Glutamatergic neuron (in vitro differentiated cells): ENCODE measurements at regions not wholly inside any gene's neighbourhood (a gene's known extent, or its start where the extent isn't known, plus 50 kb on each side); places are given as distances from the start of the nearest gene placed in this dataset.

Source experiments
- DNase-seq: peaks from one replicate; pipeline ENCODE4 v3.0.0; 2022
- H3K27ac Mint-ChIP-seq: one replicate; pipeline ENCODE4 v1.8.0; 2020; ENCODE audit warnings: mild to moderate bottlenecking, mixed read lengths, inconsistent platforms; ENCODE audit not compliant: unreplicated experiment
- H3K27me3 Mint-ChIP-seq: one replicate; pipeline ENCODE4 v1.8.0; 2020; ENCODE audit warnings: mild to moderate bottlenecking, moderate library complexity, mixed read lengths, inconsistent platforms; ENCODE audit not compliant: unreplicated experiment
- H3K36me3 Mint-ChIP-seq: one replicate; pipeline ENCODE4 v1.8.0; 2020; ENCODE audit warnings: mild to moderate bottlenecking, mixed read lengths, inconsistent platforms; ENCODE audit not compliant: unreplicated experiment
- H3K4me1 Mint-ChIP-seq: one replicate; pipeline ENCODE4 v1.8.0; 2020; ENCODE audit warnings: mild to moderate bottlenecking, low read depth, mixed read lengths, inconsistent platforms; ENCODE audit not compliant: unreplicated experiment
- H3K4me3 Mint-ChIP-seq: one replicate; pipeline ENCODE4 v1.8.0; 2020; ENCODE audit warnings: mild to moderate bottlenecking, mixed read lengths, inconsistent platforms; ENCODE audit not compliant: unreplicated experiment
- H3K9me3 Mint-ChIP-seq: one replicate; pipeline ENCODE4 v1.8.0; 2020; ENCODE audit warnings: mild to moderate bottlenecking, moderate library complexity, mixed read lengths, inconsistent platforms; ENCODE audit not compliant: unreplicated experiment
- CTCF ChIP-seq: fragments of 200-600 bp; sonication (generic); IDR thresholded peaks from one replicate; pipeline ENCODE4 v1.5.0; 2021; ENCODE audit not compliant: partially characterized antibody, unreplicated experiment

- H3K4me1 Mint-ChIP-seq: no peaks in the 10 kb centered on the region
- H3K4me3 Mint-ChIP-seq: no peak overlapping the region
- peaks cover 2% of the 10 kb centered on the region for H3K27me3 Mint-ChIP-seq
- DNase-seq: no peak
- peaks cover 4% of the 10 kb centered on the region for H3K36me3 Mint-ChIP-seq
- H3K9me3 Mint-ChIP-seq: no peaks in the 10 kb centered on the region
- H3K27ac Mint-ChIP-seq: no peak overlapping the region
- no peak for TF ChIP-seq CTCF
Observed at GRCh38 chr6:90463359-90463758, 123.5 kb downstream of the MAP3K7 start.

- peaks cover 2% of the 10 kb centered on the region for H3K27me3 Mint-ChIP-seq
- H3K4me3 Mint-ChIP-seq: no peak overlapping the region
Observed at GRCh38 chr6:90462102-90462501, 124.8 kb downstream of the MAP3K7 start.

GRCh38 chr6:90461383-90461782 is 125.5 kb downstream of the MAP3K7 start:
- Mint-ChIP-seq H3K36me3 (peaks cover 4% of the 10 kb centered on the region), H3K27me3 (peaks cover 2% of the 10 kb centered on the region), H3K4me3 (no peak overlapping the region), H3K9me3 (no peaks in the 10 kb centered on the region), H3K27ac (no peak overlapping the region), H3K4me1 (no peaks in the 10 kb centered on the region)
- no peak for TF ChIP-seq CTCF
- DNase-seq: no peak

More at GRCh38 chr6:90462102-90462501, 124.8 kb downstream of the MAP3K7 start:
- peaks cover 4% of the 10 kb centered on the region for H3K36me3 Mint-ChIP-seq
- no peak for TF ChIP-seq CTCF
- no peaks in the 10 kb centered on the region for H3K9me3 Mint-ChIP-seq
- no peak for DNase-seq
- H3K4me1 Mint-ChIP-seq: no peaks in the 10 kb centered on the region
- no peak overlapping the region for H3K27ac Mint-ChIP-seq

- DNase-seq: no peak
- Mint-ChIP-seq H3K27me3 (peaks cover 2% of the 10 kb centered on the region), H3K4me1 (no peaks in the 10 kb centered on the region), H3K27ac (no peak overlapping the region), H3K9me3 (no peaks in the 10 kb centered on the region), H3K36me3 (peaks cover 4% of the 10 kb centered on the region), H3K4me3 (no peak overlapping the region)
- TF ChIP-seq CTCF: no peak
Observed at GRCh38 chr6:90460051-90460450, 126.8 kb downstream of the MAP3K7 start.

- no peak overlapping the region for H3K4me3 Mint-ChIP-seq
- no peaks in the 10 kb centered on the region for H3K9me3 Mint-ChIP-seq
- H3K27ac Mint-ChIP-seq: no peak overlapping the region
- TF ChIP-seq CTCF: no peak
- H3K27me3 Mint-ChIP-seq: peaks cover 2% of the 10 kb centered on the region
- DNase-seq: no peak
- no peaks in the 10 kb centered on the region for H3K4me1 Mint-ChIP-seq
- H3K36me3 Mint-ChIP-seq: peaks cover 4% of the 10 kb centered on the region
Observed at GRCh38 chr6:90459225-90459758, 127.6 kb downstream of the MAP3K7 start.
